GM21390 (cell line): ENCODE measurements at regions not wholly inside any gene's neighbourhood (a gene's known extent, or its start where the extent isn't known, plus 50 kb on each side); places are given as distances from the start of the nearest gene placed in this dataset.
"Not testable (repeated sequence)": the region's sequence is repeated elsewhere in the genome, so short reads cannot be mapped to it uniquely, and the experiment has no call there.

ENCODE experiments used
- ATAC-seq: cut with Tn5 transposase; IDR thresholded peaks from one replicate; pipeline ENCODE4 v1.9.1; 2021; ENCODE audit not compliant: unreplicated experiment

GRCh38 chr11:71383461-71383860, 64.7 kb downstream of the DHCR7 start:
- peak; percentile 76 for ATAC-seq

- no peak for ATAC-seq
Observed at GRCh38 chr11:71381781-71382505, 66.2 kb downstream of the DHCR7 start.

GRCh38 chr11:71379701-71380100, 68.5 kb downstream of the DHCR7 start:
- no peak for ATAC-seq

GRCh38 chr11:71373791-71374454, 74.3 kb downstream of the DHCR7 start:
- peak; percentile 65 for ATAC-seq

- ATAC-seq = no peak
Observed at GRCh38 chr11:71372693-71373657, 75.2 kb downstream of the DHCR7 start.

- no peak for ATAC-seq
Observed at GRCh38 chr11:71371674-71372069, 76.5 kb downstream of the DHCR7 start.

GRCh38 chr11:71370895-71371673, 77.1 kb downstream of the DHCR7 start:
- no peak for ATAC-seq

GRCh38 chr11:71370020-71370747, 78.0 kb downstream of the DHCR7 start:
- ATAC-seq = no peak

- no peak for ATAC-seq
Observed at GRCh38 chr11:71369411-71369810, 78.8 kb downstream of the DHCR7 start.

- no peak for ATAC-seq
Observed at GRCh38 chr11:71368966-71369365, 79.2 kb downstream of the DHCR7 start.

GRCh38 chr11:71367756-71368155, 80.4 kb downstream of the DHCR7 start:
- ATAC-seq = no peak

- ATAC-seq = not testable (repeated sequence)
Observed at GRCh38 chr11:71367276-71367675, 80.9 kb downstream of the DHCR7 start.

GRCh38 chr11:71366076-71366475, 82.1 kb downstream of the DHCR7 start:
- no peak for ATAC-seq

- ATAC-seq = no peak
Observed at GRCh38 chr11:71365626-71366025, 82.6 kb downstream of the DHCR7 start.

- no peak for ATAC-seq
Observed at GRCh38 chr11:71364806-71365205, 83.4 kb downstream of the DHCR7 start.

GRCh38 chr11:71364176-71364671, 84.0 kb downstream of the DHCR7 start:
- no peak for ATAC-seq

GRCh38 chr11:71363721-71364120, 84.5 kb downstream of the DHCR7 start:
- no peak for ATAC-seq

GRCh38 chr11:71358963-71359567, 89.1 kb downstream of the DHCR7 start:
- no peak for ATAC-seq

GRCh38 chr11:71358122-71358728, 90.0 kb downstream of the DHCR7 start:
- no peak for ATAC-seq
